Transverse colon (tissue), 4 donors: ENCODE measurements at regions not wholly inside any gene's neighbourhood (a gene's known extent, or its start where the extent isn't known, plus 50 kb on each side); places are given as distances from the start of the nearest gene placed in this dataset.

Experiments
- DNase-seq: peaks from one replicate; pipeline ENCODE4 v3.0.0-alpha.2; 2019
- H3K27ac ChIP-seq, 4 donors: fragments of 200-600 bp; sonication (generic); 2 replicates each; pipeline ENCODE4 v1.5.1; 2016 to 2018; ENCODE audit warnings: inconsistent platforms in 4 of 4
- H3K27me3 ChIP-seq: fragments of 200-600 bp; sonication (generic); 2 replicates; pipeline ENCODE4 v1.5.1; 2017; ENCODE audit warnings: inconsistent platforms
- H3K36me3 ChIP-seq, 4 donors: fragments of 200-600 bp; sonication (generic); 2 replicates each; pipeline ENCODE4 v1.5.1; 2017 to 2019; ENCODE audit warnings: inconsistent platforms in 4 of 4
- H3K4me1 ChIP-seq, 4 donors: fragments of 200-600 bp; sonication (generic); 2 replicates each; pipeline ENCODE4 v1.5.1; 2017 to 2020; ENCODE audit warnings: inconsistent platforms in 4 of 4
- H3K4me3 ChIP-seq, 4 donors: fragments of 200-600 bp; sonication (generic); 1 replicate in 1 of 4; 2 replicates in 3 of 4; pipeline versions ENCODE4 v1.5.1 to v1.6.1; 2017 to 2019; ENCODE audit warnings: inconsistent platforms in 4 of 4
- H3K9me3 ChIP-seq, 2 donors: fragments of 200-600 bp; sonication (generic); 2 replicates each; pipeline ENCODE4 v1.5.1; 2017 to 2019; ENCODE audit warnings: inconsistent platforms in 2 of 2
- EP300 ChIP-seq: sonication (generic); formaldehyde crosslinking; IDR thresholded peaks from one replicate; pipeline ENCODE4 v1.6.1; 2017; ENCODE audit warnings: antibody characterized with exemption, low read depth
- POLR2A ChIP-seq: fragments of 450-650 bp; IDR thresholded peaks from one replicate; pipeline ENCODE4 v1.6.1; 2016; ENCODE audit warnings: antibody characterized with exemption, mild to moderate bottlenecking, moderate library complexity
- POLR2AphosphoS5 ChIP-seq, 3 donors: sonication (generic); formaldehyde crosslinking; IDR thresholded peaks; one replicate each; pipeline ENCODE4 v1.6.1; 2016; ENCODE audit warnings: antibody characterized with exemption in 3 of 3
- WGBS, 2 donors: methylation state at CpG; one replicate each; pipeline ENCODE4 v1.1.5; 2018; ENCODE audit warnings: low coverage in 1 of 2; 5-methylcytosine and 5-hydroxymethylcytosine counted together
- in situ Hi-C, 4 donors: fragments of 200-750 bp; cut with MboI; loops; one replicate each; pipeline versions ENCODE4 v1.15.0 to v1.15.1; 2017; ENCODE audit warnings: low sequenced_read_pairs in 3 of 4, low pct_ligation_motif_present in 1 of 4, low pct_unique_long_range_greater_than_20kb in 1 of 4
- intact Hi-C: fragments of 100-400 bp; cut with DNase I; formaldehyde crosslinking; loops from one replicate; pipeline ENCODE4 v1.15.1; 2023; ENCODE audit warnings: low total_unique reads
- TF ChIP-seq, protein P1 (sequence below), 5 experiments: fragments of 200-600 bp in 3 of 5; fragments of 450-650 bp in 2 of 5; sonication (generic) in 3 of 5; IDR thresholded peaks; 1 replicate in 2 of 5; 2 replicates in 3 of 5; pipeline ENCODE4 v1.5.1; 2016 to 2017; ENCODE audit warnings: antibody characterized with exemption in 5 of 5, inconsistent platforms in 3 of 5, mild to moderate bottlenecking in 2 of 5, moderate library complexity in 1 of 5

GRCh38 chr9:95606489-95607350, 89.9 kb upstream of the PTCH1 start:
- WGBS, 2 donors: 68 to 75% methylated on average over 16 to 19 of the region's 19 CpGs
- in situ Hi-C loops: no loop called here
- intact Hi-C loops: no loop called here

GRCh38 chr9:95605816-95606488, 89.2 kb upstream of the PTCH1 start:
- Histone ChIP-seq H3K36me3 (no peaks in the 10 kb centered on the region), H3K4me1 (peaks cover 0 to 12% (median 0%) of the 10 kb centered on the region in 4 donors), H3K27me3 (no peaks in the 10 kb centered on the region), H3K9me3 (no peaks in the 10 kb centered on the region), H3K27ac (peak overlapping the region in 2 of 4 donors; percentile 3 to 13), H3K4me3 (no peak overlapping the region)
- no peak for DNase-seq
- TF ChIP-seq POLR2AphosphoS5 (IDR thresholded peaks at IDR 0.05): no peak
- no peak for TF ChIP-seq EP300
- TF ChIP-seq, protein P1, sequence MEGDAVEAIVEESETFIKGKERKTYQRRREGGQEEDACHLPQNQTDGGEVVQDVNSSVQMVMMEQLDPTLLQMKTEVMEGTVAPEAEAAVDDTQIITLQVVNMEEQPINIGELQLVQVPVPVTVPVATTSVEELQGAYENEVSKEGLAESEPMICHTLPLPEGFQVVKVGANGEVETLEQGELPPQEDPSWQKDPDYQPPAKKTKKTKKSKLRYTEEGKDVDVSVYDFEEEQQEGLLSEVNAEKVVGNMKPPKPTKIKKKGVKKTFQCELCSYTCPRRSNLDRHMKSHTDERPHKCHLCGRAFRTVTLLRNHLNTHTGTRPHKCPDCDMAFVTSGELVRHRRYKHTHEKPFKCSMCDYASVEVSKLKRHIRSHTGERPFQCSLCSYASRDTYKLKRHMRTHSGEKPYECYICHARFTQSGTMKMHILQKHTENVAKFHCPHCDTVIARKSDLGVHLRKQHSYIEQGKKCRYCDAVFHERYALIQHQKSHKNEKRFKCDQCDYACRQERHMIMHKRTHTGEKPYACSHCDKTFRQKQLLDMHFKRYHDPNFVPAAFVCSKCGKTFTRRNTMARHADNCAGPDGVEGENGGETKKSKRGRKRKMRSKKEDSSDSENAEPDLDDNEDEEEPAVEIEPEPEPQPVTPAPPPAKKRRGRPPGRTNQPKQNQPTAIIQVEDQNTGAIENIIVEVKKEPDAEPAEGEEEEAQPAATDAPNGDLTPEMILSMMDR (IDR thresholded peaks at IDR 0.05): no peak
- no peak for TF ChIP-seq POLR2A
- WGBS, 2 donors: 78 to 85% methylated on average over 8 to 10 of the region's 10 CpGs
- in situ Hi-C loops: no loop called here
- intact Hi-C loops: no loop called here

More at GRCh38 chr9:95606489-95607350, 89.9 kb upstream of the PTCH1 start:
- H3K27me3 ChIP-seq: no peaks in the 10 kb centered on the region
- no peaks in the 10 kb centered on the region for H3K9me3 ChIP-seq
- peaks cover 0 to 12% (median 0%) of the 10 kb centered on the region in 4 donors for H3K4me1 ChIP-seq
- no peak for DNase-seq
- no peaks in the 10 kb centered on the region for H3K36me3 ChIP-seq
- TF ChIP-seq, protein P1 (IDR thresholded peaks at IDR 0.05): no peak
- TF ChIP-seq POLR2A (no peak), EP300 (no peak), POLR2AphosphoS5 (IDR thresholded peaks at IDR 0.05) (no peak)
- H3K27ac ChIP-seq: no peak overlapping the region
- H3K4me3 ChIP-seq: no peak overlapping the region

DNA sequence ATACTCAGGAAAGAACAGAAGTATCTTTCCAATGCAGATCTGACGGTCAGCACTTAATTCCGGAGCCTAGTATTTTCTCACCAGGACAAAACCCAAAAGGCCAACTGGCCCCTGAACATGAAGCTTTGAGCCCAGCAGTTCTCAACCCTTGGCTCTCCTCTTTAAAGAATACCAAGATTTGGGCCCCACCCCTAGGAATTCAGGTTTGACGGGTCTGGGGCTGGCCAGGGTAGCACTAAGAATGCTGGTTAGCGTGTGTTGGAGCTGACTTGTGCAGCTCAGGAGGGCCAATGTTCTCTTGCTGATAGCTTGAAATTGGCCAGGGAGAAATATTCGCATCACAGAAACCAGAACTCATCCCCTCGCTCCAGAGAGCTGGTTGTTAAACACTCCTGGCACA, 88.3 kb upstream of the PTCH1 start:
- WGBS, 2 donors: 65 to 80% methylated on average over 2 to 6 of the region's 6 CpGs
- Histone ChIP-seq H3K4me3 (no peak overlapping the region), H3K9me3 (no peaks in the 10 kb centered on the region), H3K4me1 (peaks cover 0 to 12% (median 0%) of the 10 kb centered on the region in 4 donors), H3K27me3 (no peaks in the 10 kb centered on the region), H3K27ac (no peak overlapping the region), H3K36me3 (no peaks in the 10 kb centered on the region)
- in situ Hi-C loops (no loop called here), intact Hi-C loops (no loop called here)
- TF ChIP-seq POLR2A: no peak
- TF ChIP-seq POLR2AphosphoS5 (IDR thresholded peaks at IDR 0.05): no peak
- TF ChIP-seq, protein P1 (IDR thresholded peaks at IDR 0.05): no peak
- TF ChIP-seq EP300: no peak
- DNase-seq: no peak

DNA sequence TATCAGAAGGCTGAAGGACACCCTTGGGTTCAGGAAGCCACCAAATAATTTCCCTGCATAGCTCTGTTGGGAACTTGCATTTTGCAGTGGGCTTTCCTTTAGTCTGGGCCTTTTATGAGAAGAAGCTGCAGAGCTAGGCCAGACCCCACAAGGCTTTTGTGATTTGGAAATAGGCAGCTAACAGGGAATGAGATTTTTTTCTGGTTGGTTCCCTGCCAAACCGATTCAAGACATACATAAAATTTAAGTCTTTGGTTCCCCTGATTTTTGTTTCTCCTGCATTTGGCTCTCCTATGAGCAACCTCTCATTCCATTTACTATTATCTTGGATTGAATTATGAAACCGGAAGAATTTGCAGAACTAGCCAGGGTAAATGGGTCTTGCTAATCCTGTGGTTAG, 81.5 kb upstream of the PTCH1 start:
- Histone ChIP-seq H3K4me3 (no peak overlapping the region), H3K36me3 (no peaks in the 10 kb centered on the region), H3K9me3 (no peaks in the 10 kb centered on the region), H3K27me3 (no peaks in the 10 kb centered on the region), H3K27ac (no peak overlapping the region), H3K4me1 (no peaks in the 10 kb centered on the region)
- WGBS, 2 donors: 76 to 82% methylated on average over 2 of the region's 2 CpGs
- TF ChIP-seq, protein P1 (IDR thresholded peaks at IDR 0.05): no peak
- no peak for TF ChIP-seq POLR2A
- no peak for TF ChIP-seq POLR2AphosphoS5 (IDR thresholded peaks at IDR 0.05)
- intact Hi-C loops (no loop called here), in situ Hi-C loops (no loop called here)
- DNase-seq: no peak
